ENCODE measurements at regions not wholly inside any gene's neighbourhood (a gene's known extent, or its start where the extent isn't known, plus 50 kb on each side); places are given as distances from the start of the nearest gene placed in this dataset.

- 77 to 93% (median 82%) methylated on average over 3 of the region's 3 CpGs for WGBS, 5 donors
- H3K27ac ChIP-seq: no peak overlapping the region
- no peak for DNase-seq
- peaks cover 0 to 4% (median 0%) of the 10 kb centered on the region in 8 donors for H3K9me3 ChIP-seq
- H3K36me3 ChIP-seq: no peaks in the 10 kb centered on the region
- no peak overlapping the region for H3K4me3 ChIP-seq
- H3K27me3 ChIP-seq (replicated peaks in 1 of 7): no peaks in the 10 kb centered on the region
- no peaks in the 10 kb centered on the region for H3K4me1 ChIP-seq
- intact Hi-C loops (cut with DNase I; ENCODE audit: low total_unique reads): no loop called here
- no peak for TF ChIP-seq CTCF (IDR thresholded peaks at IDR 0.05 in 8 of 11, conservative IDR thresholded peaks at IDR 0.05 in 3 of 11)
- TF ChIP-seq POLR2AphosphoS5 (IDR thresholded peaks at IDR 0.05): no peak
- TF ChIP-seq POLR2A (IDR thresholded peaks at IDR 0.05): no peak
Measured at GRCh38 chr6:9461188-9461587, 953.7 kb downstream of the TFAP2A start.

GRCh38 chr6:9458424-9458823, 956.5 kb downstream of the TFAP2A start:
- intact Hi-C loops (cut with DNase I; ENCODE audit: low total_unique reads): no loop called here
- DNase-seq: no peak
- TF ChIP-seq POLR2A (IDR thresholded peaks at IDR 0.05): no peak
- no peak for TF ChIP-seq POLR2AphosphoS5 (IDR thresholded peaks at IDR 0.05)
- TF ChIP-seq CTCF (IDR thresholded peaks at IDR 0.05 in 8 of 11, conservative IDR thresholded peaks at IDR 0.05 in 3 of 11): no peak
- Histone ChIP-seq H3K4me3 (no peak overlapping the region), H3K9me3 (peaks cover 0 to 4% (median 0%) of the 10 kb centered on the region in 8 donors), H3K27me3 (replicated peaks in 1 of 7) (no peaks in the 10 kb centered on the region), H3K36me3 (no peaks in the 10 kb centered on the region), H3K27ac (no peak overlapping the region), H3K4me1 (no peaks in the 10 kb centered on the region)
- WGBS, 5 donors: 82 to 100% (median 91%) methylated on average over 1 of the region's 1 CpG

GRCh38 chr6:9455864-9456658, 958.8 kb downstream of the TFAP2A start:
- H3K36me3 ChIP-seq: no peaks in the 10 kb centered on the region
- TF ChIP-seq CTCF (IDR thresholded peaks at IDR 0.05 in 8 of 11, conservative IDR thresholded peaks at IDR 0.05 in 3 of 11) (no peak), POLR2AphosphoS5 (IDR thresholded peaks at IDR 0.05) (no peak), POLR2A (IDR thresholded peaks at IDR 0.05) (no peak)
- intact Hi-C loops (cut with DNase I; ENCODE audit: low total_unique reads): no loop called here
- H3K27ac ChIP-seq: no peak overlapping the region
- no peak overlapping the region for H3K4me3 ChIP-seq
- H3K27me3 ChIP-seq (replicated peaks in 1 of 7): no peaks in the 10 kb centered on the region
- WGBS, 5 donors: 22 to 37% (median 30%) methylated on average over 7 of the region's 7 CpGs
- peaks cover 0 to 9% (median 7%) of the 10 kb centered on the region in 8 donors for H3K9me3 ChIP-seq
- no peak for DNase-seq
- H3K4me1 ChIP-seq: no peaks in the 10 kb centered on the region

- 79 to 94% (median 89%) methylated on average over 1 of the region's 1 CpG for WGBS, 5 donors
- no peak overlapping the region for H3K27ac ChIP-seq
- TF ChIP-seq CTCF (IDR thresholded peaks at IDR 0.05 in 8 of 11, conservative IDR thresholded peaks at IDR 0.05 in 3 of 11) (no peak), POLR2AphosphoS5 (IDR thresholded peaks at IDR 0.05) (no peak), POLR2A (IDR thresholded peaks at IDR 0.05) (no peak)
- no peak for DNase-seq
- H3K4me1 ChIP-seq: no peaks in the 10 kb centered on the region
- no peaks in the 10 kb centered on the region for H3K36me3 ChIP-seq
- no peaks in the 10 kb centered on the region for H3K27me3 ChIP-seq (replicated peaks in 1 of 7)
- H3K9me3 ChIP-seq: peaks cover 0 to 29% (median 14%) of the 10 kb centered on the region in 8 donors
- H3K4me3 ChIP-seq: no peak overlapping the region
- intact Hi-C loops (cut with DNase I; ENCODE audit: low total_unique reads): no loop called here
Measured at GRCh38 chr6:9439621-9440330, 975.1 kb downstream of the TFAP2A start.

Data from spleen (tissue), 11 donors.